Left renal pelvis (tissue), 4 donors: ENCODE measurements at regions not wholly inside any gene's neighbourhood (a gene's known extent, or its start where the extent isn't known, plus 50 kb on each side); places are given as distances from the start of the nearest gene placed in this dataset.

Source experiments
- DNase-seq, 4 donors: peaks; one replicate each; pipeline ENCODE4 v3.0.0-alpha.2; 2013; ENCODE audit warnings: low read depth in 4 of 4, low spot score in 3 of 4

GRCh38 chr15:77541421-77542181 is 91.1 kb downstream of the LINGO1 start:
- no peak for DNase-seq

GRCh38 chr15:77540312-77541060 is 92.2 kb downstream of the LINGO1 start:
- no peak for DNase-seq

GRCh38 chr15:77538793-77539497 is 93.8 kb downstream of the LINGO1 start:
- DNase-seq = no peak

- no peak for DNase-seq
Observed at GRCh38 chr15:77538027-77538451, 94.7 kb downstream of the LINGO1 start.

GRCh38 chr15:77537006-77537405 is 95.7 kb downstream of the LINGO1 start:
- DNase-seq = no peak

- no peak for DNase-seq
Observed at GRCh38 chr15:77535845-77536244, 96.9 kb downstream of the LINGO1 start.
